ENCODE measurements at regions not wholly inside any gene's neighbourhood (a gene's known extent, or its start where the extent isn't known, plus 50 kb on each side); places are given as distances from the start of the nearest gene placed in this dataset.

- H4K20me1 ChIP-seq (replicated peaks; ENCODE audit: control insufficient read depth, insufficient read depth, low read length) = no peaks in the 10 kb centered on the region
- DNase-seq (ENCODE audit: extremely low read depth in 1 of 4, low spot score in 3 of 4) (no peak), ATAC-seq (no peak), FAIRE-seq (no peak)
- H3K9me3 ChIP-seq (replicated peaks; ENCODE audit: control insufficient read depth, insufficient read depth, low read depth, low read length) = no peaks in the 10 kb centered on the region
- in situ Hi-C loops (cut with MboI) (no loop called here), intact Hi-C loops (cut with micrococcal nuclease) (no loop called here)
- no peak overlapping the region for H3K9ac ChIP-seq (ENCODE audit: insufficient read depth in 1 of 2, low read depth in 2 of 2, low read length in 2 of 2)
- H3K27ac ChIP-seq (ENCODE audit: extremely low read depth, low read depth, low read length) = no peak overlapping the region
- H3K27me3 ChIP-seq (ENCODE audit: control insufficient read depth in 2 of 2, insufficient read depth in 2 of 2, low read length in 2 of 2) = no peaks in the 10 kb centered on the region
- WGBS (ENCODE audit: insufficient coverage, low coverage, missing lambda C conversion rate) = 3% methylated on average over 4 of the region's 4 CpGs
- H3K79me2 ChIP-seq (ENCODE audit: control insufficient read depth, insufficient read depth, low read length) = no peaks in the 10 kb centered on the region
- no peak overlapping the region for H2AFZ ChIP-seq (ENCODE audit: low read depth, low read length)
- no peaks in the 10 kb centered on the region for H3K4me1 ChIP-seq (replicated peaks in 1 of 2; ENCODE audit: control insufficient read depth in 2 of 2, insufficient read depth in 2 of 2, low read length in 2 of 2)
- no peak overlapping the region for H3K4me3 ChIP-seq
- no peaks in the 10 kb centered on the region for H3K36me3 ChIP-seq (ENCODE audit: control insufficient read depth, insufficient read depth, low read length)
- ChIA-PET POLR2A (no interaction called here), CTCF (ENCODE audit: low intra/inter-chr PET ratio) (no interaction called here)
- no TSS peak for BruUV-seq (replicated peaks)
- no peaks in the 10 kb centered on the region for H3K9me1 ChIP-seq (ENCODE audit: control insufficient read depth, insufficient read depth, low read length)
- no peak overlapping the region for H3K4me2 ChIP-seq (ENCODE audit: insufficient read depth, low read length)
- TF ChIP-seq, protein P1, sequence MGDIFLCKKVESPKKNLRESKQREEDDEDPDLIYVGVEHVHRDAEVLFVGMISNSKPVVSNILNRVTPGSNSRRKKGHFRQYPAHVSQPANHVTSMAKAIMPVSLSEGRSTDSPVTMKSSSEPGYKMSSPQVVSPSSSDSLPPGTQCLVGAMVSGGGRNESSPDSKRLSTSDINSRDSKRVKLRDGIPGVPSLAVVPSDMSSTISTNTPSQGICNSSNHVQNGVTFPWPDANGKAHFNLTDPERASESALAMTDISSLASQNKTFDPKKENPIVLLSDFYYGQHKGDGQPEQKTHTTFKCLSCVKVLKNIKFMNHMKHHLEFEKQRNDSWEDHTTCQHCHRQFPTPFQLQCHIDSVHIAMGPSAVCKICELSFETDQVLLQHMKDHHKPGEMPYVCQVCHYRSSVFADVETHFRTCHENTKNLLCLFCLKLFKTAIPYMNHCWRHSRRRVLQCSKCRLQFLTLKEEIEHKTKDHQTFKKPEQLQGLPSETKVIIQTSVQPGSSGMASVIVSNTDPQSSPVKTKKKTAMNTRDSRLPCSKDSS (IDR thresholded peaks at IDR 0.05; ENCODE audit: low read depth, partially characterized antibody) = no peak
- TF ChIP-seq PTTG1 (tag; IDR thresholded peaks at IDR 0.05; ENCODE audit: low read depth) (no peak), BCOR (IDR thresholded peaks at IDR 0.05) (no peak), ZNF41 (CRISPR knock-in tag; conservative IDR thresholded peaks at IDR 0.05) (no peak), ZNF830 (CRISPR knock-in tag; IDR thresholded peaks at IDR 0.05) (no peak), FOSL1 (tag; conservative IDR thresholded peaks at IDR 0.05) (no peak), SUPT5H (IDR thresholded peaks at IDR 0.05) (no peak), HINFP (tag; conservative IDR thresholded peaks at IDR 0.05; ENCODE audit: low read depth) (no peak), SMAD4 (CRISPR knock-in tag; conservative IDR thresholded peaks at IDR 0.05) (no peak), ZSCAN29 (IDR thresholded peaks at IDR 0.05) (no peak), ZNF584 (CRISPR knock-in tag; IDR thresholded peaks at IDR 0.05; ENCODE audit: low read depth) (no peak), JUND (IDR thresholded peaks at IDR 0.05; ENCODE audit: borderline replicate concordance, low read depth, low read length) (no peak), JUND (tag; IDR thresholded peaks at IDR 0.05; ENCODE audit: borderline replicate concordance, low read depth, low read length) (no peak), HLTF (IDR thresholded peaks at IDR 0.05) (no peak)
- TF ChIP-seq, protein P2, sequence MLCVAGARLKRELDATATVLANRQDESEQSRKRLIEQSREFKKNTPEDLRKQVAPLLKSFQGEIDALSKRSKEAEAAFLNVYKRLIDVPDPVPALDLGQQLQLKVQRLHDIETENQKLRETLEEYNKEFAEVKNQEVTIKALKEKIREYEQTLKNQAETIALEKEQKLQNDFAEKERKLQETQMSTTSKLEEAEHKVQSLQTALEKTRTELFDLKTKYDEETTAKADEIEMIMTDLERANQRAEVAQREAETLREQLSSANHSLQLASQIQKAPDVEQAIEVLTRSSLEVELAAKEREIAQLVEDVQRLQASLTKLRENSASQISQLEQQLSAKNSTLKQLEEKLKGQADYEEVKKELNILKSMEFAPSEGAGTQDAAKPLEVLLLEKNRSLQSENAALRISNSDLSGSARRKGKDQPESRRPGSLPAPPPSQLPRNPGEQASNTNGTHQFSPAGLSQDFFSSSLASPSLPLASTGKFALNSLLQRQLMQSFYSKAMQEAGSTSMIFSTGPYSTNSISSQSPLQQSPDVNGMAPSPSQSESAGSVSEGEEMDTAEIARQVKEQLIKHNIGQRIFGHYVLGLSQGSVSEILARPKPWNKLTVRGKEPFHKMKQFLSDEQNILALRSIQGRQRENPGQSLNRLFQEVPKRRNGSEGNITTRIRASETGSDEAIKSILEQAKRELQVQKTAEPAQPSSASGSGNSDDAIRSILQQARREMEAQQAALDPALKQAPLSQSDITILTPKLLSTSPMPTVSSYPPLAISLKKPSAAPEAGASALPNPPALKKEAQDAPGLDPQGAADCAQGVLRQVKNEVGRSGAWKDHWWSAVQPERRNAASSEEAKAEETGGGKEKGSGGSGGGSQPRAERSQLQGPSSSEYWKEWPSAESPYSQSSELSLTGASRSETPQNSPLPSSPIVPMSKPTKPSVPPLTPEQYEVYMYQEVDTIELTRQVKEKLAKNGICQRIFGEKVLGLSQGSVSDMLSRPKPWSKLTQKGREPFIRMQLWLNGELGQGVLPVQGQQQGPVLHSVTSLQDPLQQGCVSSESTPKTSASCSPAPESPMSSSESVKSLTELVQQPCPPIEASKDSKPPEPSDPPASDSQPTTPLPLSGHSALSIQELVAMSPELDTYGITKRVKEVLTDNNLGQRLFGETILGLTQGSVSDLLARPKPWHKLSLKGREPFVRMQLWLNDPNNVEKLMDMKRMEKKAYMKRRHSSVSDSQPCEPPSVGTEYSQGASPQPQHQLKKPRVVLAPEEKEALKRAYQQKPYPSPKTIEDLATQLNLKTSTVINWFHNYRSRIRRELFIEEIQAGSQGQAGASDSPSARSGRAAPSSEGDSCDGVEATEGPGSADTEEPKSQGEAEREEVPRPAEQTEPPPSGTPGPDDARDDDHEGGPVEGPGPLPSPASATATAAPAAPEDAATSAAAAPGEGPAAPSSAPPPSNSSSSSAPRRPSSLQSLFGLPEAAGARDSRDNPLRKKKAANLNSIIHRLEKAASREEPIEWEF (CRISPR knock-in tag; IDR thresholded peaks at IDR 0.05) = no peak
- TF ChIP-seq, protein P3, sequence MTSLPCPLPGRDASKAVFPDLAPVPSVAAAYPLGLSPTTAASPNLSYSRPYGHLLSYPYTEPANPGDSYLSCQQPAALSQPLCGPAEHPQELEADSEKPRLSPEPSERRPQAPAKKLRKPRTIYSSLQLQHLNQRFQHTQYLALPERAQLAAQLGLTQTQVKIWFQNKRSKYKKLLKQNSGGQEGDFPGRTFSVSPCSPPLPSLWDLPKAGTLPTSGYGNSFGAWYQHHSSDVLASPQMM (CRISPR knock-in tag; IDR thresholded peaks at IDR 0.05) = no peak
Measured at GRCh38 chr2:19208479-19209199, 149.8 kb downstream of the OSR1 start.
